Activated naive CD4-positive, alpha-beta T cell treated with anti-CD3 and anti-CD28 coated beads, Interleukin-2, amount 10 ng/mL, durations not matched to agents 7 days and 5 days (primary cell): ENCODE measurements at regions not wholly inside any gene's neighbourhood (a gene's known extent, or its start where the extent isn't known, plus 50 kb on each side); places are given as distances from the start of the nearest gene placed in this dataset.

Experiments used
- CTCF ChIA-PET: fragments of 350-600 bp; sonication (Branson Sonifier 250); formaldehyde crosslinking; loops from one replicate; lab custom pipeline; 2021; ENCODE audit warnings: antibody characterized with exemption; lab: Charles Lee
- DNase-seq: peaks from one replicate; pipeline ENCODE4 v3.0.0-alpha.2; 2020
- H3K27ac Mint-ChIP-seq: one replicate; pipeline ENCODE4 v1.8.0; 2021; ENCODE audit warnings: mild to moderate bottlenecking, moderate library complexity, mixed read lengths
- H3K27me3 Mint-ChIP-seq: one replicate; pipeline ENCODE4 v1.8.0; 2021; ENCODE audit warnings: mild to moderate bottlenecking, mixed read lengths
- H3K36me3 Mint-ChIP-seq: one replicate; pipeline ENCODE4 v1.8.0; 2021; ENCODE audit warnings: mixed read lengths
- H3K4me1 Mint-ChIP-seq: one replicate; pipeline ENCODE4 v1.8.0; 2021; ENCODE audit warnings: mixed read lengths
- H3K4me3 Mint-ChIP-seq: one replicate; pipeline ENCODE4 v1.8.0; 2021; ENCODE audit warnings: mild to moderate bottlenecking, moderate library complexity, mixed read lengths
- H3K9me3 Mint-ChIP-seq: one replicate; pipeline ENCODE4 v1.8.0; 2021; ENCODE audit warnings: mixed read lengths

- Mint-ChIP-seq H3K27me3 (no peaks in the 10 kb centered on the region), H3K9me3 (peaks cover 11% of the 10 kb centered on the region), H3K27ac (no peak overlapping the region), H3K4me1 (no peaks in the 10 kb centered on the region), H3K36me3 (no peaks in the 10 kb centered on the region), H3K4me3 (no peak overlapping the region)
- CTCF ChIA-PET, result no interaction called here
- DNase-seq, result no peak
Observed at GRCh38 chr21:25024639-25025038, 582.6 kb downstream of the MRPL39 start.

DNA sequence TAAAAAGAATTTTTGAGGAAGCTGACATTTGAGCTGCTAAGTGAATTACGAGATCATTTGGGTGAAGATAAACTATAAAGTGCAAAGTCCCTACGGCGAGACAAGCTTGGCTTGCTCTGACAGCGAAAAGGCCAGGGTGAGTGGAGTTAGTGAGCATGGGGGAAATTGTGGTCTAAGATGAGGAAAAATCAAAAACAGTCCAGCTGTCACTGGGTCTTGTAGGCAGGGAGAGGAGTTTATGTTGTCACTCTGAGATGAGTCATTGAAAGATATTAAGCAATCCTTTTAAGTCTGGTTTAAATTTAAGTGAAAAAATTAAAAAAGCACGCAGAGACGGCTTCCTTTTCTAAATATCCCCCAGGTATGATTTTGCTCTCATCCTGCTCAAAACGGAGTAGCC, 601.9 kb downstream of the MRPL39 start:
- H3K27me3 Mint-ChIP-seq, result no peaks in the 10 kb centered on the region
- no peaks in the 10 kb centered on the region for H3K4me1 Mint-ChIP-seq
- H3K4me3 Mint-ChIP-seq, result no peak overlapping the region
- CTCF ChIA-PET, result no interaction called here
- H3K9me3 Mint-ChIP-seq, result peaks cover 7% of the 10 kb centered on the region
- DNase-seq, result no peak
- H3K36me3 Mint-ChIP-seq, result no peaks in the 10 kb centered on the region
- H3K27ac Mint-ChIP-seq, result no peak overlapping the region

- Mint-ChIP-seq H3K27ac (no peak overlapping the region), H3K27me3 (no peaks in the 10 kb centered on the region), H3K4me3 (no peak overlapping the region), H3K4me1 (no peaks in the 10 kb centered on the region), H3K9me3 (peaks cover 8% of the 10 kb centered on the region), H3K36me3 (no peaks in the 10 kb centered on the region)
- no peak for DNase-seq
- CTCF ChIA-PET, result interaction anchor here (0.7 kb wide), 1 partner anchor 225 kb away, joined by 3 read pairs; no protein-coding TSS in a partner anchor
Observed at GRCh38 chr21:25002676-25003075, 604.6 kb downstream of the MRPL39 start.

- H3K36me3 Mint-ChIP-seq, result no peaks in the 10 kb centered on the region
- no peak overlapping the region for H3K27ac Mint-ChIP-seq
- H3K27me3 Mint-ChIP-seq, result no peaks in the 10 kb centered on the region
- H3K4me1 Mint-ChIP-seq, result no peaks in the 10 kb centered on the region
- H3K9me3 Mint-ChIP-seq, result peaks cover 12% of the 10 kb centered on the region
- CTCF ChIA-PET, result no interaction called here
- DNase-seq, result no peak
- H3K4me3 Mint-ChIP-seq, result no peak overlapping the region
Observed at GRCh38 chr21:24995216-24995615, 612.1 kb downstream of the MRPL39 start.

DNA sequence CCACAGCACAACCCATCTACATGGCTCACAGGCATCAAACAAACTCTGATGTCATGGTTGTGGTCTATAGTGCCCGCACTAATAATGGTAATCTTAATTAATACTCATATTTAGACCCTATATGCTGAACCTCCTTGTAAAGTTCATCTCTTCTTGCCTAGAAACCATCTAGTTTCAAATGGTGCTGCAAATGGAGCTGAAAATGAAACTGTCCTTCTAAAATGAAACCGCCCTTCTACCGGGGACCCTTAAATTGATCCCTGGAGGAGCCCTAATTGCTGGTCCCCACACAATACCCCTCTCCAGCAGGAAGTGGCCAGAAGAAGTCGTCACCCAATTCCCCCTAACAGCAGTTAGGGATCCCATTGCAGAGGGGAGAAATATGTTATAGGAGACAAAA, 612.6 kb downstream of the MRPL39 start:
- Mint-ChIP-seq H3K4me3 (no peak overlapping the region), H3K27ac (no peak overlapping the region), H3K4me1 (no peaks in the 10 kb centered on the region), H3K9me3 (peaks cover 12% of the 10 kb centered on the region), H3K36me3 (no peaks in the 10 kb centered on the region), H3K27me3 (no peaks in the 10 kb centered on the region)
- CTCF ChIA-PET, result no interaction called here
- no peak for DNase-seq

DNA sequence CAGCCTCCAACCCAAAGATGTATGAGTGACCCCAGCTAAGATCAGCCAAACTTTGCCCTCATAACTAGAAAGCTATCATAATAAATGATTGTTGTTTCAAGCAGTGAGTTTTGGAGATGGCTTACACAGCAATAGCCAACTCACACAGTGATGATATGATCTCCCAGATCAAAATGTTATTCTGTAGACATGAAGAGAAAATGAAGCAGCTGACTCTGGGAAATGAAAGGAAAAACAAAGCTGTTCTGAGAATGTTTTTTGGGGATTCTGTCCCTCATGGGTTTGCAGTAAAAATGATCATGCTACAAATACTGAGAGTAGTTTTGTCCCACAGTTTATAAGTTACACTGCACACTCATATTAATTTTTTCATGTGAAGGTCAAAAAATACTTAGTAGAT, 617.8 kb downstream of the MRPL39 start:
- CTCF ChIA-PET, result no interaction called here
- Mint-ChIP-seq H3K4me3 (no peak overlapping the region), H3K4me1 (no peaks in the 10 kb centered on the region), H3K36me3 (no peaks in the 10 kb centered on the region), H3K27me3 (no peaks in the 10 kb centered on the region), H3K27ac (no peak overlapping the region), H3K9me3 (peaks cover 7% of the 10 kb centered on the region)
- DNase-seq, result no peak

DNA sequence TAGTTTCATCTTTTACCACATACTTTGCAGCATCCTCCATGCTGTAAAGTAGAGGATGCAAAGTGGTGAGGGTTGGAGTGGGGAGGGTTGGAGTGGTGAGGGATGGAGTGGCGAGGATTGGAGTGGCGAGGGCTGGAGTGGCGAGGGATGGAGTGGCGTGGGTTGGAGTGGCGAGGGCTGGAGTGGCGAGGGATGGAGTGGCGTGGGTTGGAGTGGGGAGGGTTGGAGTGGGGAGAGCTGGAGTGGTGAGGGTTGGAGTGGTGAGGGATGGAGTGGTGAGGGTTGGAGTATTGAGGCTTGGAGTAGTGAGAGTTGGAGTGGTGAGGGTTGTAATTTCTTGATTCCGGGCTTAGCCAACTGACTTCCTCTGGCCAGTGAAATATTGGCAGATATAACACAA, 618.3 kb downstream of the MRPL39 start:
- no peaks in the 10 kb centered on the region for H3K4me1 Mint-ChIP-seq
- no peak for DNase-seq
- H3K36me3 Mint-ChIP-seq, result no peaks in the 10 kb centered on the region
- H3K9me3 Mint-ChIP-seq, result peaks cover 7% of the 10 kb centered on the region
- H3K27me3 Mint-ChIP-seq, result no peaks in the 10 kb centered on the region
- no peak overlapping the region for H3K4me3 Mint-ChIP-seq
- no peak overlapping the region for H3K27ac Mint-ChIP-seq
- CTCF ChIA-PET, result no interaction called here

GRCh38 chr21:24976238-24976637, 631.0 kb downstream of the MRPL39 start:
- no peak overlapping the region for H3K4me3 Mint-ChIP-seq
- no peak overlapping the region for H3K27ac Mint-ChIP-seq
- no peaks in the 10 kb centered on the region for H3K27me3 Mint-ChIP-seq
- no peak for DNase-seq
- no peaks in the 10 kb centered on the region for H3K4me1 Mint-ChIP-seq
- H3K9me3 Mint-ChIP-seq, result peaks cover 4% of the 10 kb centered on the region
- CTCF ChIA-PET, result no interaction called here
- no peaks in the 10 kb centered on the region for H3K36me3 Mint-ChIP-seq

GRCh38 chr21:24969068-24969467, 638.2 kb downstream of the MRPL39 start:
- no peak overlapping the region for H3K27ac Mint-ChIP-seq
- H3K4me3 Mint-ChIP-seq, result no peak overlapping the region
- no peak for DNase-seq
- H3K9me3 Mint-ChIP-seq, result peaks cover 4% of the 10 kb centered on the region
- no peaks in the 10 kb centered on the region for H3K4me1 Mint-ChIP-seq
- no peaks in the 10 kb centered on the region for H3K36me3 Mint-ChIP-seq
- CTCF ChIA-PET, result no interaction called here
- H3K27me3 Mint-ChIP-seq, result no peaks in the 10 kb centered on the region

DNA sequence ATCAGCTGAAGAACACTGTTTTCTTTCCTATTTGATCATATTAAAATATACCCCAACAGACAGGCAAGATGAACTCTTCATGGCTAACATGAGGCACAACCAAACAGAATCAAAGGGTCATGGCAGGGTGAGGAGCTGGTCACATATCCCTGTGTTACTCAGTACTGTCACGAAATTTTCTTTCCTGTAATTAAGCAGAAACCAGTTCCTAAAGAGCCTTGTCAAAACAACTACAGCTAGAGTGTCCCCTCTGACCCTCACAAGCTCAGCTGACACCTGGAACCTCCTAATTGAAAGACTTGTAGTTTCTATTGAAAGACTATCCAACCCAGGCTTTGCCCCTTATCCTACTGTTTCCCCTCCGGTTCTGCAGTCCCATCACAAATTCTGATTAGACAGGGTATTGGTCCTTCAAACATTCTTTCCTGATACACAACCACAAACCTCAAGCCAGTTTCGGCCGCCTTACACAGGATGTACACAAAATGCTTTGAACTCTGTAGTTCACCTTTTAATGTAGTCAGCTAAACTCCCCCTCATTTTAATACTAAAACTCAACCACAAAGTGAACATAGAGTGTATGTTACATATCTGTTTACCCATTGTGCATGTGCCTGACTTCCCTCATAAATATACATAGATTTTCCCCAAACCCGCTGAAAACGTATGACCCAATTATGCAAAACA, 651.9 kb downstream of the MRPL39 start:
- Mint-ChIP-seq H3K27me3 (no peaks in the 10 kb centered on the region), H3K4me3 (no peak overlapping the region), H3K36me3 (no peaks in the 10 kb centered on the region), H3K27ac (no peak overlapping the region), H3K9me3 (no peaks in the 10 kb centered on the region), H3K4me1 (no peaks in the 10 kb centered on the region)
- CTCF ChIA-PET, result no interaction called here
- no peak for DNase-seq

DNA sequence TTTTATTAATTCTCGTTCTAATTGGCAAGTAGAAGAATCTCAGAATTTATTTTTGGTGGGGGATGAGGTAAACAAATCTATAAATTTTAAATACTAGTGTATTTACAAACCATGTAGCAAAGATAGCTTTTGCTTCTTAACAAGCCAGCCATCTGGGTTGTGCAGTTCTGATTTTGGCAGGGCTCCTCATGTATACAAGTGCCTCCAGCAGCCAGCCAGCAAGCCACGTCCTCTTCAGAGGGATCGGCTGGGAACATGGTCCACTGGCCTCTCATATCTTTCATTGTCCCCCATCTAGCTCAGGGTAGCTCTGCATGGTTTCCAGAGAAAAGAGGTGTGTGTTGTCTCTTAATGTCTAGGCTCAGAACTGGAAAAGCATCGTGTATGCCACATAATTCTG, 659.1 kb downstream of the MRPL39 start:
- no peak overlapping the region for H3K27ac Mint-ChIP-seq
- no peak overlapping the region for H3K4me3 Mint-ChIP-seq
- H3K9me3 Mint-ChIP-seq, result no peaks in the 10 kb centered on the region
- H3K36me3 Mint-ChIP-seq, result no peaks in the 10 kb centered on the region
- no peak for DNase-seq
- no peaks in the 10 kb centered on the region for H3K4me1 Mint-ChIP-seq
- CTCF ChIA-PET, result no interaction called here
- H3K27me3 Mint-ChIP-seq, result no peaks in the 10 kb centered on the region

- Mint-ChIP-seq H3K9me3 (no peaks in the 10 kb centered on the region), H3K27me3 (no peaks in the 10 kb centered on the region), H3K36me3 (no peaks in the 10 kb centered on the region), H3K27ac (no peak overlapping the region), H3K4me1 (no peaks in the 10 kb centered on the region), H3K4me3 (no peak overlapping the region)
- no peak for DNase-seq
- CTCF ChIA-PET, result no interaction called here
Observed at GRCh38 chr21:24945910-24946309, 661.4 kb downstream of the MRPL39 start.

DNA sequence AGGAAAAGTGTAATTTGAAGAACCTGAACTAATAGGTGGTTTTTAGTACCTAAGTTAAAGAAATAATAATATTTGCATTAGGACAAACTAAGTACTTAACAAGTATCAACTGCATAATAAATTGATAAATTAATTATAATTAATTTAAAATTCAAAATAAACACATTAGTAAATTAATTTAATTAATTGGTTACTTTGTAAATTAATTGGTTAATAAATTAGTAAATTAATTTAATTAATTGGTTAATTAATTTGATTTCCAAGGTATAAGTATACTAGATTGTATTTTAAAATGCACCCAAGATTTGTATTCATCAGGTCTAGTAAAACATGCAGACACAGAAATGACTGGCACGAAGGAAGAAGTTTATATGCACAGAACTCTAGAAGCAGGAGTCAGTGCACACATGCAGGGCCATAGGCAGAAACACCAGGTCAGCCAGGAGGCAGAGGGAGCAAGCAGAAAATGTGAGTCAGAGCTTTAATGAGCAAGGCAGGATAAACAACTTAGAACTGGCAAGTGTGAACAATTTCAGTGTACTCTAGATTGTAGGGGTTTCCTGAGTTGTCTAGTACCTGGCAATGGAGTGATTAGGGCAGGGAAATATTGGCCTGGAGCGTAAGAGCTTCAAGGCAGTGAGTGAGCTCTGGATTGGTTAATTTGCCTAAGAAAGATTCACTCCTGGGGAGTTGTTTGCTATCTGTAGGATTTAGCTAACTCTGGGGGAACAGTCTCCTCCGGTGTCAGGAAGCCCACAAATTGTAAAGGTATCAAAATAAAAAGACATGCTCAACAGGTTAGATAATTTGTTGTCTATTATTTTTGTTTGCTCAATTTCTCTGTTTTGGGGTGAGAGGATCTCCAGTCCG, 665.7 kb downstream of the MRPL39 start:
- no peaks in the 10 kb centered on the region for H3K36me3 Mint-ChIP-seq
- no peak for DNase-seq

GRCh38 chr21:24939291-24939690, 668.0 kb downstream of the MRPL39 start:
- Mint-ChIP-seq H3K27me3 (no peaks in the 10 kb centered on the region), H3K4me3 (no peak overlapping the region), H3K27ac (no peak overlapping the region), H3K36me3 (no peaks in the 10 kb centered on the region), H3K9me3 (peaks cover 2% of the 10 kb centered on the region), H3K4me1 (no peaks in the 10 kb centered on the region)
- DNase-seq, result no peak
- CTCF ChIA-PET, result no interaction called here

More for the DNA sequence above, 665.7 kb downstream of the MRPL39 start:
- CTCF ChIA-PET, result no interaction called here
- Mint-ChIP-seq H3K27me3 (no peaks in the 10 kb centered on the region), H3K9me3 (peaks cover 2% of the 10 kb centered on the region), H3K4me1 (no peaks in the 10 kb centered on the region), H3K4me3 (no peak overlapping the region), H3K27ac (no peak overlapping the region)

GRCh38 chr21:24938573-24938972, 668.7 kb downstream of the MRPL39 start:
- peaks cover 2% of the 10 kb centered on the region for H3K9me3 Mint-ChIP-seq
- CTCF ChIA-PET, result no interaction called here
- H3K27me3 Mint-ChIP-seq, result no peaks in the 10 kb centered on the region
- no peaks in the 10 kb centered on the region for H3K4me1 Mint-ChIP-seq
- H3K4me3 Mint-ChIP-seq, result no peak overlapping the region
- no peaks in the 10 kb centered on the region for H3K36me3 Mint-ChIP-seq
- DNase-seq, result no peak
- H3K27ac Mint-ChIP-seq, result no peak overlapping the region
